Transverse colon (tissue), 4 donors: ENCODE measurements at regions not wholly inside any gene's neighbourhood (a gene's known extent, or its start where the extent isn't known, plus 50 kb on each side); places are given as distances from the start of the nearest gene placed in this dataset.

Experiments used
- EP300 ChIP-seq: sonication (generic); formaldehyde crosslinking; IDR thresholded peaks from one replicate; pipeline ENCODE4 v1.6.1; 2017; ENCODE audit warnings: antibody characterized with exemption, low read depth
- POLR2A ChIP-seq: fragments of 450-650 bp; IDR thresholded peaks from one replicate; pipeline ENCODE4 v1.6.1; 2016; ENCODE audit warnings: antibody characterized with exemption, mild to moderate bottlenecking, moderate library complexity
- POLR2AphosphoS5 ChIP-seq, 3 donors: sonication (generic); formaldehyde crosslinking; IDR thresholded peaks; one replicate each; pipeline ENCODE4 v1.6.1; 2016; ENCODE audit warnings: antibody characterized with exemption in 3 of 3
- TF ChIP-seq, protein P1 (sequence below), 5 experiments: fragments of 200-600 bp in 3 of 5; fragments of 450-650 bp in 2 of 5; sonication (generic) in 3 of 5; IDR thresholded peaks; 1 replicate in 2 of 5; 2 replicates in 3 of 5; pipeline ENCODE4 v1.5.1; 2016 to 2017; ENCODE audit warnings: antibody characterized with exemption in 5 of 5, inconsistent platforms in 3 of 5, mild to moderate bottlenecking in 2 of 5, moderate library complexity in 1 of 5

DNA sequence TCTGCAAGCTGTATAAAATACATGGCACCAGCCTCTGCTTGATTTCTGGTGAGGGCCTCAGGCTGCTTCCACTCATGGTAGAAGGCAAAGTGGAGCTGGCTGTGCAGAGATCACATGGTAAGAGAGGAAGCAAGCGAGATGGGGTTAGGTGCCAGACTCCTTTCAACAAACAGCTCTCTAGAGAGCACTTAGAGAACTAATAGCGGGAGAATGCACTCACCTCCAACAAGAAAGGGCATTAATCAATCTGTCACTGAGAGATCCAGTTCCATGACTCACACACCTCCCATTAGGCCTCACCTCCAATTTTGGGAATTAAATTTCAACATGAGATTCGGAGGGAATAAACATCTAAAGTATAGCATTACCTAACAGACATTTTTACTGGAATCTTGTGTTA, 644.1 kb upstream of the ARRDC4 start:
- no peak for TF ChIP-seq POLR2AphosphoS5 (IDR thresholded peaks at IDR 0.05)
- no peak for TF ChIP-seq POLR2A
- TF ChIP-seq, protein P1, sequence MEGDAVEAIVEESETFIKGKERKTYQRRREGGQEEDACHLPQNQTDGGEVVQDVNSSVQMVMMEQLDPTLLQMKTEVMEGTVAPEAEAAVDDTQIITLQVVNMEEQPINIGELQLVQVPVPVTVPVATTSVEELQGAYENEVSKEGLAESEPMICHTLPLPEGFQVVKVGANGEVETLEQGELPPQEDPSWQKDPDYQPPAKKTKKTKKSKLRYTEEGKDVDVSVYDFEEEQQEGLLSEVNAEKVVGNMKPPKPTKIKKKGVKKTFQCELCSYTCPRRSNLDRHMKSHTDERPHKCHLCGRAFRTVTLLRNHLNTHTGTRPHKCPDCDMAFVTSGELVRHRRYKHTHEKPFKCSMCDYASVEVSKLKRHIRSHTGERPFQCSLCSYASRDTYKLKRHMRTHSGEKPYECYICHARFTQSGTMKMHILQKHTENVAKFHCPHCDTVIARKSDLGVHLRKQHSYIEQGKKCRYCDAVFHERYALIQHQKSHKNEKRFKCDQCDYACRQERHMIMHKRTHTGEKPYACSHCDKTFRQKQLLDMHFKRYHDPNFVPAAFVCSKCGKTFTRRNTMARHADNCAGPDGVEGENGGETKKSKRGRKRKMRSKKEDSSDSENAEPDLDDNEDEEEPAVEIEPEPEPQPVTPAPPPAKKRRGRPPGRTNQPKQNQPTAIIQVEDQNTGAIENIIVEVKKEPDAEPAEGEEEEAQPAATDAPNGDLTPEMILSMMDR (IDR thresholded peaks at IDR 0.05) = no peak
- TF ChIP-seq EP300 = no peak
